Cardiac fibroblast (primary cell): ENCODE measurements at regions not wholly inside any gene's neighbourhood (a gene's known extent, or its start where the extent isn't known, plus 50 kb on each side); places are given as distances from the start of the nearest gene placed in this dataset.

Source experiments
- DNase-seq, 2 donors: peaks; one replicate each; pipeline versions ENCODE4 v3.0.0 to v3.0.0-alpha.2; 2010; ENCODE audit warnings: low read depth in 2 of 2
- H3K4me3 ChIP-seq, 2 donors: replicated peaks in 1 of 2; 1 replicate in 1 of 2; 2 replicates in 1 of 2; pipeline ENCODE4 v1.5.1; 2011; ENCODE audit warnings: low read depth in 2 of 2, low read length in 2 of 2, mild to moderate bottlenecking in 2 of 2, moderate library complexity in 1 of 2
- CTCF ChIP-seq: IDR thresholded peaks from one replicate; pipeline ENCODE4 v1.5.1; 2011; ENCODE audit warnings: low read depth, mild to moderate bottlenecking, low read length, inconsistent platforms

- peak; percentile 9 for TF ChIP-seq CTCF
- H3K4me3 ChIP-seq = no peak overlapping the region
- DNase-seq = no peak
Observed at GRCh38 chr17:15882058-15882720, 62.7 kb upstream of the ADORA2B start.

- H3K4me3 ChIP-seq = no peak overlapping the region
- DNase-seq = no peak
- no peak for TF ChIP-seq CTCF
Observed at GRCh38 chr17:15882777-15883176, 62.2 kb upstream of the ADORA2B start.

- H3K4me3 ChIP-seq = no peak overlapping the region
- peak; percentile 64 to 88 for DNase-seq
- no peak for TF ChIP-seq CTCF
Observed at GRCh38 chr17:15883617-15884111, 61.3 kb upstream of the ADORA2B start.

- DNase-seq = peak; percentile 28 to 67
- TF ChIP-seq CTCF = no peak
- no peak overlapping the region for H3K4me3 ChIP-seq
Observed at GRCh38 chr17:15884731-15885130, 60.2 kb upstream of the ADORA2B start.

GRCh38 chr17:15885770-15886169 lies 59.2 kb upstream of the ADORA2B start:
- no peak for DNase-seq
- no peak for TF ChIP-seq CTCF
- H3K4me3 ChIP-seq = no peak overlapping the region

- no peak for TF ChIP-seq CTCF
- DNase-seq = no peak
- no peak overlapping the region for H3K4me3 ChIP-seq
Observed at GRCh38 chr17:15886221-15886620, 58.7 kb upstream of the ADORA2B start.

GRCh38 chr17:15886804-15887203 lies 58.1 kb upstream of the ADORA2B start:
- H3K4me3 ChIP-seq = no peak overlapping the region
- no peak for TF ChIP-seq CTCF
- no peak for DNase-seq
